CD1c-positive myeloid dendritic cell (primary cell): ENCODE measurements at regions not wholly inside any gene's neighbourhood (a gene's known extent, or its start where the extent isn't known, plus 50 kb on each side); places are given as distances from the start of the nearest gene placed in this dataset.

Experiments used
- DNase-seq: peaks from one replicate; pipeline ENCODE4 v3.0.0-alpha.2; 2016; ENCODE audit errors: extremely low spot score

DNA sequence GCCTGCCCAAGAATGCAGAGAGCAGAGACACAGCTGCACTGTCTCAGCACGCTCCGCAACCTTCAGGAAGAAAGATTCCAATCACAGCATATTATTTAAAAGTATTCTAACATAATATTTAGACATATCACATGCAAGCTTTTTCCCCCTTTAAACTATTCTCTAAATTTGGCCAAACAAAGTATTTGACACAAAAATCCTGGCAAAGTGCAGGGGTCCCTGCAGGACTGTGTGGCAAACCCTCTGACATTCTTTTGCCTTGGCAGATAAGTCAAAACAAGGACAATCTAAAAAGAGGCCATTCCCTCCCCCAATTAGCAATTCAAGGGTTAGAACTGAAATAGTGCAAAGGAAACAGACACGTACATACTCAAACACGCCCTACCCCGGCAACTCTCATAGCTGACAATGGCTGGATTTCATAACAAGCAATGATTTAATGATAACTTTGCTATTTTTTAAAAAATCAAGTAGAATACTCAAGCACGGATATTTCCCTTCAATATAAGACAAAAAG is 225.3 kb downstream of the MRPL39 start:
- no peak for DNase-seq

DNA sequence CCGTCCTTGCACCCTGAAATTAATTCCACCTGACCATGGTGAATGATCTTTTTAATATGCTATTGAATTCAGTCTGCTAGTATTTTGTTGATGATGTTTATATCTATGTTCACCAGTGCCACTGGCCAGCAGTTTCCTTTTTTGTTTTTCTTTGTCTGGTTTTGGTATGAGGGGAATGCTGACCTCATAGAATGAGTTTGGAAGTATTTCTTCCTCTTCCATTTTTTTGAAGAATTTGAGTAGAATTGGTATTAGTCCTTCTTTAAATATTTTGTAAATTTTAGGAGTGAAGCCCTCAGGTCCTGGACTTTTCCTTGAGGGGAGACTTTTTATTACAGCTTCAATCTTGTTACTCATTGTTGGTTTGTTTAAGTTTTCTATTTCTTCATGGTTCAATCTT is 231.6 kb downstream of the MRPL39 start:
- no peak for DNase-seq

DNA sequence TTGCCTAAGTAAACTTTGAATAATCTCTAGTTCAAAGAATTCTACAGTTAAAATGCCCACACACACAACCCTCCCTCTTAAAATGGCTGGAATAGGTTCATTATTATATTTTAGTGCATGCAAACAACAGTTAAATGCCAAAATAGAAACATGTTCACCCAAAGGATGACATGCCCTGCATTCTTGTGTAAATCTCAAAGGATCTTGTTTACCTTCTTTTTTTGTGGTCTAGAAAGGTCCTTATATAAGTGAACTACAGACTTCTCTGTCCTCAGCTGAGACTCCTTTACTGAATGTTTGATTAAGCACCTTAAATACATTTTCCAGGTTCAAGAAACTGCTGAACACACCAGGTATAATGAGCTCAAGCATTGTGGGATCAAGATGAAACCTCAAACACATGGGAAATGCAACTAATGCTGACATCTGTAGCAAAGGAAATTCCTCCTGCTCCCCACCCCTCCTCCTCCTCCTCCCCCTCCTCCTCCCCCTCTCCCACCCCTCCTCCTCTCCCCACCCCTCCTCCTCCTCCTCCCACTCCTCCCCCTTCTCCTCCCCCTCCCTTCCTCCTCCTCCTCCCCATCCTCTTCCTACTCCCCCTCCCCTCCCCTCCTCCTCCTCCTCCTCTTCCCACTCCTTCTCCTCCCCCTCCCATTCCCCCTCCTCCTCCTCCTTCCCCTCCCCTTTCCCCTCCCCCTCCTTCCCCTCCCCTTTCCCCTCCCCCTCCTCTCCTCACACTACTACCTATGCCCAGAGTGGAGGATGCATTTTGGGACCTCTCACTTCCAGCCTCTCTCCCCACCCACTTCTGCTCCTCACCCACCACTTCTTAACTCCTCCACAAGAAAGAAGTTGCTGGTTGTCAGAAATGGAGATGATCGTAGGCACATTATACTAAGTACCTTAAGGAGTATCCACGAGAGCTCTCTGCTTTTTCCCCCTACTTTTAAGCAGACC is 233.9 kb downstream of the MRPL39 start:
- DNase-seq, result no peak

DNA sequence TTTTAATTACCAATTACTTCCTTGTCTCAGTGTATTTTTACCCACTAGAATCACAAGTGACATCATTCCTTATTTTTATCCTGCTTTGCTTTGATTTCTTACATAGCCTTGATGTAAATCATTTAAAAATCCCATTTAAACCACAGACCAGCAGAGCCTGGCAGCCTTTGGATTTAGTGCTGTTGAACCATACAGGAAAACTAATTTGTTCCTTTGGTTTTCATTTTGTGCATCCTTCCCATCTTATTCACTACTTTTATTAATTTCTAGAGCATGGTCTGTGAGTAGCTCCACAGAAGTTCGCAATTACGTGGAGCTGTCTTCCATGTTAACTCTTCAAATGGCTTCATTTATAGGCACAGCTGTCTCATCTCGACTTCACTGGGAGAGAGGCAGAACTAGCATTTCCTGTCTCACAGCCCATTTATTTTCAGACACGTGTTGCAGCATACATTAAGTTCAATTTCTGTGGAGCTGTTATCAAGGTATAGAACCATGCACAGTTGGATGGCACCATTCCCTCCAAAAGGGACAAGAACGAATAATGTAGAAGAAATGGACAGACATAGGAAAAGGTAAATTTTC is 235.3 kb downstream of the MRPL39 start:
- DNase-seq, result no peak

DNA sequence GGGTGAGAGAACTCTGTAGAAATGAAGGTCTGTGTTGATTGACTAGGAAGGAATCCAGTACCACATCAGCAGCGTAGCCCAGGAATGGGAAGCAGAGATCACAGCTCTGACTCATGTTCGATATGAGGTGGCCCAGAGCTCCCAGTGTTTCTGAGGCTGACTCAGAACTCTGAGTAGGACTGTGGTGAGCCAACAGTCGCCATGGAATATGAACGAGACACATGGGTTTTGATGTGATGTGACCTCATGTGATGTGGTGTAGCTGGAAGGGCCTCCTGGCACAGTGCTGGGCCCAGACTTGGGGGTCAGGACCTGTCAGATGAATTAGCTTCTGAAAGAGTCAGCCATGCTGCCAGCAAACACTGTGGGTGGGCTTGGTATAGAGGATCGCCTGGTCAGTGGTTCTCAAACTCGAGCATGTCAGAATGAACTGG is 237.0 kb downstream of the MRPL39 start:
- DNase-seq, result no peak

DNA sequence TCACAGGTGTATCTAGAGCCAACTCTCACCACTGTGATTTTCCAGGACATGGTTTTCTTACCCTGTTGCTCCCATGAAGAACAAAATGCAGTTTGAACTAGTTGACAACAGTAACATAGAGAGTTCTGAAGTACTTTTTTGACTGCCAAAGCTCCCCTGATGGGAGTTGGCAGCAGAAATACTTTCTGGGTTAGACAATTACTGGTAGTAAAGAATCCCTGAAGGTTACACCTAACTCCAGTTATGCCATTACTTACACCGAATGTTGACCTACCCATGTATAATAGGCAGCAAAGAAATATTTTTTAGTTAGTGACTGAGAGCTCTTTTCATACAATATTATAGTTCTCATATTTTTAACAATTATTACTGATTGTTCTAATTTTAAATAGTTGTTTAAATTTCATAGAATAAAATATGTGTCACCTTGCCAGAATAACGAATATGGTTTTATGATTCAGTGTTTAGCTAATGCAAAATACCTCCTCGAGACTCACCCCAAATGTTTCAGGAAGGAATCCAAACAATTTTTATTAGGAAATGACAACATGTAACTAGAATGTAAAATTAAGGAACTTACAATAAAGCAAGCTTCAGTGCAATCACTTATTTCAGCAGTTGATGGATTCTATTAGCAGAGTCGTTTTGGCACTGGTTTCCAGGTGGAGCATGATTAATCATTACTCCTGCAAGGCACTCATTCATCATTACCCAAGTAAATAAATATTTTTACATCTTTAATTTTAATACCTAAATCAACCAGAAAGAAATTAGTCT is 237.6 kb downstream of the MRPL39 start:
- DNase-seq, result no peak

DNA sequence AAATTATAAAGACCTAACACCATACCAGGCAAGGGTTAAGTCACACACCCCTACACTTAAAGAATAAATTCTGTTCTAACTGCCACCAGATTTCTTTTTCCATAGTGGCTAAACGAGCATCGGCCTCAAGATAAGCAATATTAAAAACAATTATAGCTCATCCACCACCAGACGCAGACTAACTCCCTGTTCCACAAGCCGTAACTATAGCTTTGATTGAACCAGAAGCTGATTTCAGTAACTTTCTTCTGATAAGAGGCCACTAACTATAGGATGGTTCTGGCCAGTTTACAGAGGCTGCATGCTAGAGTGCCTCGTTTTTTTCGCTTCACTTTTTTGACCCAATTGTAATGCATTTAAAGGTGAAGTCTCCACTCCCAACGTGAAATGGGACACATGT is 238.8 kb downstream of the MRPL39 start:
- DNase-seq, result no peak

DNA sequence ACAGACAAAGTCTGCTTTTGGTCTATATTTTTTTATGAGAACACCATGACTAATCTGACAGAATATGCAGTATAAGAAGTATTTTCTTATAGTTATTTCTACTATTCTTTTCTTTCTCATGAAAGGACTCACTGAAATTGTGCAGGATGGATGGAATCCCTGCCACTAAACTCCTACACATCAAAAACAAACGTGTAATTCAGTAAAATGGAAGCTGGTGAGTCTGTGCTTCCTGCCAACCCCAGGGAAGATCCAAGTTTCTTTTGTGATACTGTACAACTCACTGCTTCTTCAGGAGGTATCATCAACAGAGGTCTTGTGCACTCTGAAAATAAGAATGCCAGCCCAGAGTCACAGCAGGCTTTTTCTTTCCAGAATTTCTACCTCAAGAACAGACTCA is 241.2 kb downstream of the MRPL39 start:
- no peak for DNase-seq

DNA sequence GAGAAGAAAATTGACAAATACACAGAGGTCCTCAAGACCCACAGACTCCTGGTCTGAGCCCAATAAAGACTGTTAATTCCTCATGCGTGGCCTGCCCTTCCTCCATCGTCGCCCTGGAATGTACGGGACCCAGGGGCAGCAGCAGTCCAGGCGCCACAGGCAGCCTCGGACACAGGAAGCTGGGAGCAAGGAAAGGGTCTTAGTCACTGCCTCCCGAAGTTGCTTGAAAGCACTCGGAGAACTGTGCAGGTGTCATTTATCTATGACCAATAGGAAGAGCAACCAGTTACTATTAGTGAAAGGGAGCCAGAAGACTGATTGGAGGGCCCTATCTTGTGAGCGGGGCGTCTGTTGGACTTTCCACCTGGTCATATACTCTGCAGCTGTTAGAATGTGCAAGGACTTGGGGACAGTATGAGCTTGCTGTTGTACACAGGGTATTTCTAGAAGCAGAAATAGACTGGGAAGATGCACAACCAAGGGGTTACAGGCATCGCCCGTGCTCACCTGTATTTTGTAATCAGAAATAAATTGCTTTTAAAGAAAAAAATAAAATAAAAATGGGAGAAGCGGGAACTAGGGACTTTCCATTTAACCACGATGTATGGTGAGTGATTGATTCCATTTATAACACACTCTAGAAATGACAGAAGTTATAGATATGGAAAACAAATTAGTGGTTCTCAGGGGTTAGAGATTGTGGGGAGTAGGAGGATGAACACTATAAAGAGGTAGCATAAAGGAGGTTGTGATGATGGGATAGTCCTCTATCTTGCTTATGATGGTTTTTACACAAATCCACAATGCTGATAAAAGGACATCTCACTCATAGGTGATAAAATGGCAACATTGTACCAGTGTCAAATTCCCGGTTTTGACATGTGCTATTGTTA is 244.7 kb downstream of the MRPL39 start:
- no peak for DNase-seq

DNA sequence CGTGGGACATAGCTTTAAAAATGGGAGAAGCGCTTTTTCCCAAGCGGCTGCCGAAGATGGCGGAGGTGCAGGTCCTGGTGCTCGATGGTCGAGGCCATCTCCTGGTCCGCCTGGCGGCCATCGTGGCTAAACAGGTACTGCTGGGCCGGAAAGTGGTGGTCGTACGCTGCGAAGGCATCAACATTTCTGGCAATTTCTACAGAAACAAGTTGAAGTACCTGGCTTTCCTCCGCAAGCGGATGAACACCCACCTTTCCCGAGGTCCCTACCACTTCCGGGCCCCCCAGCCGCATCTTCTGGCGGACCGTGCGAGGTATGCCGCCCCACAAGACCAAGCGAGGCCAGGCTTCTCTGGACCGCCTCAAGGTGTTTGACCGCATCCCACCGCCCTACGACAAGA is 245.5 kb downstream of the MRPL39 start:
- DNase-seq, result no peak

DNA sequence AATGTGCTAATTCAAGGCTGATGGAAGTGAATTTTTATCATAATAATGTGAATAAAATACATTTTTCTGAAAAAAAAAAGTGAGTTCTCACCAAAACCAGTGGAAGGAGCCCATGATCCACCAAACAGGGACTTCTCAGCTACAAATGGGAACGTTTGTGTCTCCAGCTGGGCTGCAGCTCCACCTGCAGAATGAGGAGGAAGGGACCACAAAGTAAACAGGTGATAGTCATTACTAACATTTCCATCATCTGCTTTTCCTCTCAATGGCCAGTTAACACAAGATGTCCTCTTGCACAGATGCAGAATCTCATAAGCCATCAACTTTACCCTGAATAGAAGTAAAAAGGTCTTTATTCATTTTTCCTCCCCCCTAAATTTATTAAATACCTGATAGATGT is 246.2 kb downstream of the MRPL39 start:
- no peak for DNase-seq

DNA sequence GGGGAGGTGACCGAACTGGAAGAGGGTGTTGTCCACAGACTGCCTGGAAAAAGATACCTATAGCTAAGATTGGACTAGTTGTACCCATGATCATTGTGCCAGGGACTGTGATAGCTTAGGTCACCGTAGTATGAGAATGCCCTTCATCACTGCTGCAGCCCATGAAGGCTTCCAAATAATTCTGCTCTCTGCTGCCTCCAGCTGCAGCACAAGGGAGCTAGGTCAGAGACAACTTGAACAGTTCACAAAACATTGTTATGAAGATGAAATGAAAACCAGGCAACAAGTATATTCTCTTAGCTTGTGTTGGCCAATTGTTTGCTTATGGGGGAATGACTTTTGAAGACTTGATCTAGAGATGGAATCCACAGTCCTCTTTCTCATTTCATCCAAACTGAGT is 246.7 kb downstream of the MRPL39 start:
- DNase-seq, result no peak

DNA sequence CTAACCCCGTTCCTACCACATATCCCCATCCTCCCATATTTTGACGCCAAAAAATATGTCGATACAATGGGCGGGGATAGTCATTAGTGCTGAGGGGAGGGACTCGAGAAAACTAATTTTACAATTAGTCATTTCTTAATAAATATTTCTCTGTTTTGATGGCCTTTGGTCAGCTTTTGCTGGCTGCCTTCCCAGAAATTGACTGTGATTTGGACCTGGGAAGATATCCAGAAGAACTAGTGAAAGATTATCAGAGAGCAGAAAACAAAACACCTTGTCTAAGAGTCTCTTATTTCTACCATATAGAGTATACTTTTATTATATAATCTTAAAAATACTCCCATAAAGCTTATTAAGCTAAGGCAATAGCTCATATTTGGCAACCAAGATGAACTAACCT is 247.6 kb downstream of the MRPL39 start:
- DNase-seq, result no peak

DNA sequence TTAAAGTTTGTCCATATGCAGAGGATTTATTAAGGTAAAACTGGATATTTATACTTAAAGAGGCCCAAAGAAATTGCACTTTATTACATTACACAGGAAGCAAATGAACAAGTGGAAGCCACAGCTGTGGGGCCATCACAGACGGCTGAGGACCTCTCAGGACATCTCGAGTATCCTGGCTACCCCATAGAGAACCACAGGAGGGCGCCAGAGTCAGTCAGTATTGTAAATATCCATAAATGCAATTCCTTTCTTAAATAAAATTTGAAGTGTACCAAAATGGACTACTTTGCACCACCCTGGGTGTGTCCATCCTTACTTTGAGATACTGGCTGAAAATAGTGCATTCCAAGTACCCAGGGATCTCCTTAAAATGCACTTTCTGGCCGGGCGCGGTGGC is 257.2 kb downstream of the MRPL39 start:
- peak; percentile 7 for DNase-seq

DNA sequence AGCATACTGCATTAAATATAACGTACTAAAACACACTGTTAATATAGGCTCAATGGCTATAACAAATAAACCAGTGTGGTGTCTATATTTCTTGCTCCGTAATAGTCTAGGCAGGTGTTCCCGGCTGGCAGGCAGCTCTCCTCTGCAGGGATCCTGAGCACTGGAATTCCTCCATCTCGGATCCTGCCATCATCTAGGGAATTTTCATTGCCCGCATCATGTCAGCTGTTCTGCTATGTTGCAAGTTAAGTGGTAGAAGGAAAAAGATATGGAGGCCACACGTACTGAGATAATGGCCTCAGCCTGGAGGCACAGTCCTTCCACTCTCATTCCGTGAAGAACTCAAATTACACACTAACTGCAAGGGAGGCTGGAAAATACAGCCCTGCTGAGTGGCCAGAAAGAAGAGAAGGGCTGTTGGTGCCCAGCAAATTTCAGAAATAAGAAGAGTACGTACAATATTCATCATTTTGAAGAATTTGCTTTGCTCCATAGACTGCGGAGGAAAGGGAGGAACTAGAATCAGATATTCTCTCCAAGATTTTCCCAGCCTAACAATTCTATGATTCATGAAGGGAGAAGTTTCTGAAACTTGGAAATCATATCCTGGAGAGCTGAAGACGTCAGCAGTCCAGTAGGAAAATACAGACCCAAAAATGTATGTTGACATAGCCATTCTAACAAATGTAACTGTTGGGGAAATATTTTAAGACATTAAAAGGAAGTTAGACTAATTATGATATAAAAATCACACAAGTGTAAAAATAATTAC is 263.3 kb downstream of the MRPL39 start:
- no peak for DNase-seq

DNA sequence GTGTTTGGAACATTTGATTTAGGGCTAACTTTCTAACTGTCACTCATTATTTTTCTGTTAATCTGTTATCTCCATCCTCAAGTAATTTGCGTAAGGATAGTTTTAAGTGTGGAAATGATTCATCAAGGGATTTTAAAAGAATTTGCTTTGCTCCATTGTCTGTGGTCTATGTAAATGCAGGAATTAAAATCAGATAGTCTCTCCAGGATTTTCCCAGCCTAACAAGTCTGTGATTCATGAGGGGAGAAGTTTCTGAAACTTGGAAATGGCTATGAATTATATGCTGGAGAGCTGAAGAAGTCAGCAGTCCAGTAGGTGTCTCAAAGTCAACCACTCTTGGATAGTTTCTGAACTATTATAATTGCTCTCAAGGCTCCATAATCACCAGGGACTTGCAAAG is 264.5 kb downstream of the MRPL39 start:
- no peak for DNase-seq

DNA sequence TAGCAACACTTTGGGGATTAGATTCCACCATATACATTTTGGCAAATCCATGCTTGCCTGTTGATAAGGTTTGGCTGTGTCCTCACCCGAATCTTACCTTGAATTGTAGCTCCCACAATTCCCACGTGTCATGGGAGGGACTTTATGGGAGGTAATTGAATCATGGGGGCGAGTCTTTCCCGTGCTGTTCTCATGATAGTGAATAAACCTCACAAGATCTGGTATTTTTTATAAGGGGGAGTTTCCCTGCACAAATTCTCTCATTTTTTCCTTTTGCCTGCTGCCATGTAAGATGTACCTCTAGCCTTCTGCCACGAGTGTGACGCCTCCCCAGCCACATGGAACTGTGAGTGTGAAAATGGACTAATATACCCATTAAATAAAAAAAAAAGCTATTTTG is 265.3 kb downstream of the MRPL39 start:
- DNase-seq, result no peak

DNA sequence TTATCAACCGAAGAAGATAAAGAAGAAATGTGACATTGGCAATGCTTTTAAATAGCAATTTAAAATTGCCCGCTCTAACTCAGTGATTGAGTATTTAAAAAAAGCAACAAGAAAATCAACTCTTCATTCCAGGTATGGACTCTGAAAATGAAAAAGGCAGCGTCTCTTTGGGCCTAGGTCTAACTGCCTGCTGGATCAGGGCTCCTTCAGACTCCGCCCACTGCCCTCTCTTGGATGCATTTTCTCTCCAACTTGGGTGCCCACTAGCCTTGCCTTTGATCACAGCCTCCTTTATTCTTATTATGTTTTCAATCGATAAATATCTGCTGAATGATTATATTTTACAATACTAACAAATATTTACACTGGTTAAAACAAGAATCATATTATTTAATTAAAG is 268.9 kb downstream of the MRPL39 start:
- no peak for DNase-seq

DNA sequence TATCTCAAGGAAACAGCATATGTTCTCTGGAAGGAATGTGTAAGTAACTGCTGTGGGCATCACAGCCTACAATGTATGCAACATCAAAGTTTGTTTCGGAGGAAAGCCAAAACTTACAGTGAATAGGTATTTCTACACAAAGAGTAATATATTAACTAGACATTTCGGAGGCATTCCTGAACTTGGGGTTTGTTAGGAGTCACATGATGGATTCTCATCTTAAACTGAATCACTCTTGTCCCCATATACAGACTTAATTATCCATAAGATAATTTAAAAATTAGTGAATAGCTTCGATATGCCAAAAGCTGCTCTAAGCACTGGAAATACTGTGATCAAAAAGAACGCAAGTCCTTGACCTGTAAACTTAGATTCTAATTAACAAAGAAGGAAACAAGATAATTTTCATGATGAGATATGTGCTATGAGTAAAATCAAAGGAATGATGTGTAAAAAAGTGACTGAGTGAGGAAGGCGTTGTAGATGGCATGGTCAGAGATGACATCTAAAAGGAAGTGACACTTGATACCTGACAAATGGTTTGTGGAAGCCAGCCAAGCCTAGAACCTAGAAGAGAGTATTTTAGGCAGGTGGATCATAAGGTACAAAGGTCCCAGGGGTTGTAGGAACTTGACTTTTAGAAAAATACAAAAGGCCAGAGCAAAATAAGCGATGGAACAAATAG is 273.1 kb downstream of the MRPL39 start:
- DNase-seq, result no peak

DNA sequence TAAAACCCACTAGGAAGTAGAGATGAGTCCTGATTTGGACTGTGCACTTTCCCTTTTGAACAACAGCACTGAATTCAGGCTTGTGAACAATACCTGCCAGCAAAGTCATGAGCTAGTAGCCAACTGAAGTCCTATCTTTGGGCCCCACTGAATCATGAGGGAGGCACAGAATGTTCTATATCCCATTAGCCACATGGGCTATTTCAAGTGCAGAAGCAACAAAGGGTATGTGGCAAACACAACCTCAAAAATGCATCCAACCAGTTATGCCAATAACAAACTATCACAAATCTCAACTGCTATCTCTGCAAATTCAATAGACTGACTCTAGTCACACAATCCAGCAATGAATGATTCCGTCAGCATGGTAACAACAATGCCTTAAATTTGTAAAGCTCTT is 276.0 kb downstream of the MRPL39 start:
- no peak for DNase-seq
